ENCODE measurements at regions not wholly inside any gene's neighbourhood (a gene's known extent, or its start where the extent isn't known, plus 50 kb on each side); places are given as distances from the start of the nearest gene placed in this dataset.

GRCh38 chr2:114049826-114050225 lies 159.9 kb downstream of the ACTR3 start:
- no peak overlapping the region for H3K4me3 ChIP-seq (ENCODE audit: low read depth, low read length)
- no peaks in the 10 kb centered on the region for H3K36me3 ChIP-seq (ENCODE audit: control insufficient read depth, insufficient read depth, low read length)
- TF ChIP-seq CTCF (IDR thresholded peaks at IDR 0.05; ENCODE audit: insufficient read depth, low read depth, low read length) = no peak
- no peaks in the 10 kb centered on the region for H3K27me3 ChIP-seq (ENCODE audit: control insufficient read depth, insufficient read depth, low read length)
- ChIA-PET POLR2A (no interaction called here), CTCF (no interaction called here)
- no peak for DNase-seq (ENCODE audit: low read depth)

- no peak for DNase-seq (ENCODE audit: low read depth)
- Histone ChIP-seq H3K36me3 (ENCODE audit: control insufficient read depth, insufficient read depth, low read length) (no peaks in the 10 kb centered on the region), H3K27me3 (ENCODE audit: control insufficient read depth, insufficient read depth, low read length) (no peaks in the 10 kb centered on the region), H3K4me3 (ENCODE audit: low read depth, low read length) (no peak overlapping the region)
- POLR2A ChIA-PET = no interaction called here
- CTCF ChIA-PET = no interaction called here
- no peak for TF ChIP-seq CTCF (IDR thresholded peaks at IDR 0.05; ENCODE audit: insufficient read depth, low read depth, low read length)
Observed at GRCh38 chr2:114056294-114057143, 166.6 kb downstream of the ACTR3 start.

- ChIA-PET CTCF (no interaction called here), POLR2A (no interaction called here)
Observed at GRCh38 chr2:114057638-114058037, 167.7 kb downstream of the ACTR3 start.

GRCh38 chr2:114061566-114062098 lies 171.7 kb downstream of the ACTR3 start:
- Histone ChIP-seq H3K4me3 (ENCODE audit: low read depth, low read length) (no peak overlapping the region), H3K36me3 (ENCODE audit: control insufficient read depth, insufficient read depth, low read length) (no peaks in the 10 kb centered on the region), H3K27me3 (ENCODE audit: control insufficient read depth, insufficient read depth, low read length) (no peaks in the 10 kb centered on the region)
- CTCF ChIA-PET = no interaction called here
- DNase-seq (ENCODE audit: low read depth) = no peak
- TF ChIP-seq CTCF (IDR thresholded peaks at IDR 0.05; ENCODE audit: insufficient read depth, low read depth, low read length) = no peak
- POLR2A ChIA-PET = no interaction called here

More at GRCh38 chr2:114057638-114058037, 167.7 kb downstream of the ACTR3 start:
- TF ChIP-seq CTCF (IDR thresholded peaks at IDR 0.05; ENCODE audit: insufficient read depth, low read depth, low read length) = no peak
- H3K4me3 ChIP-seq (ENCODE audit: low read depth, low read length) = no peak overlapping the region
- H3K27me3 ChIP-seq (ENCODE audit: control insufficient read depth, insufficient read depth, low read length) = no peaks in the 10 kb centered on the region
- no peaks in the 10 kb centered on the region for H3K36me3 ChIP-seq (ENCODE audit: control insufficient read depth, insufficient read depth, low read length)
- DNase-seq (ENCODE audit: low read depth) = no peak

GRCh38 chr2:114063346-114063745 lies 173.5 kb downstream of the ACTR3 start:
- ChIA-PET POLR2A (no interaction called here), CTCF (no interaction called here)
- Histone ChIP-seq H3K36me3 (ENCODE audit: control insufficient read depth, insufficient read depth, low read length) (no peaks in the 10 kb centered on the region), H3K4me3 (ENCODE audit: low read depth, low read length) (no peak overlapping the region), H3K27me3 (ENCODE audit: control insufficient read depth, insufficient read depth, low read length) (no peaks in the 10 kb centered on the region)
- no peak for TF ChIP-seq CTCF (IDR thresholded peaks at IDR 0.05; ENCODE audit: insufficient read depth, low read depth, low read length)
- DNase-seq (ENCODE audit: low read depth) = no peak
